Smooth muscle cell (in vitro differentiated cells): ENCODE measurements at regions not wholly inside any gene's neighbourhood (a gene's known extent, or its start where the extent isn't known, plus 50 kb on each side); places are given as distances from the start of the nearest gene placed in this dataset.

Experiments used
- DNase-seq: peaks from one replicate; lab custom pipeline; 2025; ENCODE audit not compliant: unreplicated experiment; lab: John Stamatoyannopoulos, UW
- H2AFZ ChIP-seq: fragments of 200-600 bp; sonication (generic); 2 replicates; pipeline ENCODE4 v1.6.0; 2016; ENCODE audit warnings: antibody characterized with exemption, low read depth, mild to moderate bottlenecking
- H3F3A ChIP-seq: fragments of 200-600 bp; sonication (generic); 2 replicates; pipeline ENCODE4 v1.6.0; 2017; ENCODE audit warnings: antibody characterized with exemption, low read depth
- H3K27ac ChIP-seq: fragments of 200-600 bp; sonication (generic); 2 replicates; pipeline ENCODE4 v1.5.1; 2016; ENCODE audit warnings: low read depth, mild to moderate bottlenecking
- H3K27me3 ChIP-seq: fragments of 200-600 bp; sonication (generic); 2 replicates; pipeline ENCODE4 v1.6.1; 2016; ENCODE audit warnings: low read depth, mild to moderate bottlenecking
- H3K36me3 ChIP-seq: fragments of 200-600 bp; sonication (generic); 2 replicates; pipeline ENCODE4 v1.5.1; 2016; ENCODE audit warnings: low read depth
- H3K4me1 ChIP-seq: fragments of 200-600 bp; sonication (generic); 2 replicates; pipeline ENCODE4 v1.5.1; 2016; ENCODE audit warnings: low read depth
- H3K4me2 ChIP-seq: fragments of 200-600 bp; sonication (generic); 2 replicates; pipeline ENCODE4 v1.6.0; 2016; ENCODE audit warnings: mild to moderate bottlenecking
- H3K4me3 ChIP-seq: fragments of 200-600 bp; sonication (generic); 2 replicates; pipeline ENCODE4 v1.5.1; 2016; ENCODE audit warnings: mild to moderate bottlenecking
- H3K79me2 ChIP-seq: fragments of 200-600 bp; sonication (generic); 2 replicates; pipeline ENCODE4 v1.6.0; 2016; ENCODE audit warnings: low read depth, mild to moderate bottlenecking
- H3K9ac ChIP-seq: fragments of 200-600 bp; sonication (generic); 2 replicates; pipeline ENCODE4 v1.6.0; 2016; ENCODE audit warnings: low read depth
- H3K9me3 ChIP-seq: fragments of 200-600 bp; sonication (generic); replicated peaks from 2 replicates; pipeline ENCODE4 v1.5.1; 2016; ENCODE audit warnings: low read depth
- H4K20me1 ChIP-seq: fragments of 200-600 bp; sonication (generic); 2 replicates; pipeline ENCODE4 v1.6.0; 2016; ENCODE audit warnings: low read depth
- WGBS: methylation state at CpG from one replicate; pipeline ENCODE4 v1.1.7; 2016; ENCODE audit warnings: low lambda C conversion rate; 5-methylcytosine and 5-hydroxymethylcytosine counted together
- TF ChIP-seq, protein P1 (sequence below): fragments of 200-600 bp; sonication (generic); IDR thresholded peaks from 2 replicates; pipeline ENCODE4 v1.5.1; 2017; ENCODE audit warnings: borderline replicate concordance, mild to moderate bottlenecking, antibody characterized with exemption; ENCODE audit not compliant: insufficient read depth, poor library complexity, severe bottlenecking

DNA sequence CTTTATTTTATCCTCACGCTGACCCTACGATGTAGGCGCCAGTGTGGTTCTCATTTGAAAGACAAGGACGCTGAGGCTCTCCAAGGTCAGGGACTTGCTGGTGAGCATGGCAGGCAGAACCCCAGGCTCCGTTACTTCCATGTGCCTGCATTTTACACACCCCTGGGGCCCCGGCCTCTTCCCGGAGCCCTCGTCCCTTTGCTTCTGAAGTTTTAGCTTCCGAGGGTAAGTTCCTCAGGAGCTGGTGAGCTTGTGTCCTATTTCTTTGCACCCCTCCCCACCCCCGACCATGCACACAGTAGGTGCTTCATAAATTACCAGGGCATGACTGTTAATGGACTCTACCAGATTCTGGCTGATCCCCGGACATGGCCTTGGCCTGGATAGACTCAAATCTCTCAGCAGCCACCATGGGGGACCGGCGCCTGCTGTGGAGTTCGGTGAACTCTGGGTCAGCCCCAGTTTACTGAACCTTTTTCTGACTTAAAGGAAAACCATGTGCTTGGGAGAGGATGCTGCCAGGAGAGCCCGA is 59.3 kb upstream of the RNU6ATAC start:
- TF ChIP-seq, protein P1, sequence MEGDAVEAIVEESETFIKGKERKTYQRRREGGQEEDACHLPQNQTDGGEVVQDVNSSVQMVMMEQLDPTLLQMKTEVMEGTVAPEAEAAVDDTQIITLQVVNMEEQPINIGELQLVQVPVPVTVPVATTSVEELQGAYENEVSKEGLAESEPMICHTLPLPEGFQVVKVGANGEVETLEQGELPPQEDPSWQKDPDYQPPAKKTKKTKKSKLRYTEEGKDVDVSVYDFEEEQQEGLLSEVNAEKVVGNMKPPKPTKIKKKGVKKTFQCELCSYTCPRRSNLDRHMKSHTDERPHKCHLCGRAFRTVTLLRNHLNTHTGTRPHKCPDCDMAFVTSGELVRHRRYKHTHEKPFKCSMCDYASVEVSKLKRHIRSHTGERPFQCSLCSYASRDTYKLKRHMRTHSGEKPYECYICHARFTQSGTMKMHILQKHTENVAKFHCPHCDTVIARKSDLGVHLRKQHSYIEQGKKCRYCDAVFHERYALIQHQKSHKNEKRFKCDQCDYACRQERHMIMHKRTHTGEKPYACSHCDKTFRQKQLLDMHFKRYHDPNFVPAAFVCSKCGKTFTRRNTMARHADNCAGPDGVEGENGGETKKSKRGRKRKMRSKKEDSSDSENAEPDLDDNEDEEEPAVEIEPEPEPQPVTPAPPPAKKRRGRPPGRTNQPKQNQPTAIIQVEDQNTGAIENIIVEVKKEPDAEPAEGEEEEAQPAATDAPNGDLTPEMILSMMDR: no peak
- no peak for DNase-seq
- H3K9ac ChIP-seq: no peak overlapping the region
- no peaks in the 10 kb centered on the region for H3K27me3 ChIP-seq
- H3K79me2 ChIP-seq: no peaks in the 10 kb centered on the region
- H2AFZ ChIP-seq: no peak overlapping the region
- H3K4me3 ChIP-seq: no peak overlapping the region
- no peaks in the 10 kb centered on the region for H3K4me1 ChIP-seq
- H3K9me3 ChIP-seq: no peaks in the 10 kb centered on the region
- peak overlapping the region; percentile 29 for H3K4me2 ChIP-seq
- H3K36me3 ChIP-seq: no peaks in the 10 kb centered on the region
- 75% methylated on average over 15 of the region's 15 CpGs for WGBS
- H3K27ac ChIP-seq: no peak overlapping the region
- H3F3A ChIP-seq: peaks cover 3% of the 10 kb centered on the region
- no peaks in the 10 kb centered on the region for H4K20me1 ChIP-seq

DNA sequence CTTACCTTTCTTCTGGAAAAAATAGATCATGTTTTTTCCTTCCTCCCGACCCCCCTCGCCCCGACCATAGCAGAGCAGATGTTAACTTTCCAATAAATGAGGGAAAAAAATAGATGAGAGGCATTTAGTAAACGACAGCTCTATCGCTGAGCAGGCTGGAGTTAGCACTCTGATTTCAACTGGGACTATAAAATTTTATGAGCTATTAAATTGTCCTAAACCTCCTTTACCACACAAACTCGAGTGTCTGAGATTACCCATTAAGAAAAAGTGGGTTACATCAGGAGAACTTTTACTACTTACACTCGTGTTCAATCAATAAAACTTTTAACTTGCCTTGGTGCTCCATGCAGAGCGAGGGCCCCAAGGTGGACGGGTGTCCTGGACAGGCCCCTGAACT is 59.8 kb upstream of the RNU6ATAC start:
- Histone ChIP-seq H4K20me1 (no peaks in the 10 kb centered on the region), H3K79me2 (no peaks in the 10 kb centered on the region), H2AFZ (no peak overlapping the region), H3K27me3 (no peaks in the 10 kb centered on the region), H3F3A (peaks cover 3% of the 10 kb centered on the region), H3K4me3 (no peak overlapping the region), H3K9me3 (no peaks in the 10 kb centered on the region), H3K9ac (no peak overlapping the region), H3K36me3 (no peaks in the 10 kb centered on the region), H3K4me2 (no peak overlapping the region), H3K4me1 (no peaks in the 10 kb centered on the region), H3K27ac (no peak overlapping the region)
- TF ChIP-seq, protein P1: no peak
- no peak for DNase-seq
- WGBS: 52% methylated on average over 9 of the region's 9 CpGs

GRCh38 chr9:134224567-134225093 is 60.3 kb upstream of the RNU6ATAC start:
- Histone ChIP-seq H3F3A (peaks cover 3% of the 10 kb centered on the region), H3K27ac (no peak overlapping the region), H3K9me3 (no peaks in the 10 kb centered on the region), H3K9ac (no peak overlapping the region), H3K27me3 (no peaks in the 10 kb centered on the region), H3K4me2 (no peak overlapping the region), H3K79me2 (no peaks in the 10 kb centered on the region), H2AFZ (no peak overlapping the region), H3K4me3 (no peak overlapping the region), H4K20me1 (no peaks in the 10 kb centered on the region), H3K4me1 (no peaks in the 10 kb centered on the region), H3K36me3 (no peaks in the 10 kb centered on the region)
- TF ChIP-seq, protein P1: no peak
- 80% methylated on average over 9 of the region's 9 CpGs for WGBS
- DNase-seq: no peak

GRCh38 chr9:134225186-134225585 is 60.8 kb upstream of the RNU6ATAC start:
- peaks cover 3% of the 10 kb centered on the region for H3F3A ChIP-seq
- no peak overlapping the region for H3K27ac ChIP-seq
- H3K27me3 ChIP-seq: no peaks in the 10 kb centered on the region
- no peaks in the 10 kb centered on the region for H3K36me3 ChIP-seq
- H3K4me2 ChIP-seq: no peak overlapping the region
- H2AFZ ChIP-seq: no peak overlapping the region
- TF ChIP-seq, protein P1: no peak
- H3K4me3 ChIP-seq: no peak overlapping the region
- H4K20me1 ChIP-seq: no peaks in the 10 kb centered on the region
- no peak for DNase-seq
- H3K9me3 ChIP-seq: no peaks in the 10 kb centered on the region
- WGBS: 98% methylated on average over 8 of the region's 8 CpGs
- H3K79me2 ChIP-seq: no peaks in the 10 kb centered on the region
- no peaks in the 10 kb centered on the region for H3K4me1 ChIP-seq
- no peak overlapping the region for H3K9ac ChIP-seq
